ENCODE measurements at regions not wholly inside any gene's neighbourhood (a gene's known extent, or its start where the extent isn't known, plus 50 kb on each side); places are given as distances from the start of the nearest gene placed in this dataset.
"Not testable (repeated sequence)": the region's sequence is repeated elsewhere in the genome, so short reads cannot be mapped to it uniquely, and the experiment has no call there.

GRCh38 chr4:91840359-91840758, 463.4 kb upstream of the GRID2 start:
- DNase-seq: peak; percentile 83

DNA sequence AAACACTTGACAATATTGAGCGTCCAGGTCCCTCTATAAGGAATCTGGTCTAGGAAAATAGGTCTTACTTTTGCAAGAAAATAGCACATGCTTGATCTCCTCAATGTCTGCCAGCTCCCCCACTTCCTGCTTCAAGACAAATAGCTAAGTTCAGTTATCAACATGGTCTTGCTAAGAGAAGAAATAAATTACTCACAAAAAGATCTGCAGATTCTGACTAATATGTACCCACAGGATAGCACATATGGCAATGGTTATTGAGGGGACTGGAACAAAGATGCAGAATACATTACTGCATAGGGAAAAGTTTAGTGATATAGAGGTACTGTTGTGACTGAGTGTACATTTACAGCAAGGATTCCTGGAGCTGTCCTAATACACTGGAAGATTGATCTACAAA, 457.5 kb upstream of the GRID2 start:
- DNase-seq: no peak

- DNase-seq: no peak
These were observed 452.3 kb upstream of the GRID2 start for GRCh38 chr4:91851456-91851855.

DNA sequence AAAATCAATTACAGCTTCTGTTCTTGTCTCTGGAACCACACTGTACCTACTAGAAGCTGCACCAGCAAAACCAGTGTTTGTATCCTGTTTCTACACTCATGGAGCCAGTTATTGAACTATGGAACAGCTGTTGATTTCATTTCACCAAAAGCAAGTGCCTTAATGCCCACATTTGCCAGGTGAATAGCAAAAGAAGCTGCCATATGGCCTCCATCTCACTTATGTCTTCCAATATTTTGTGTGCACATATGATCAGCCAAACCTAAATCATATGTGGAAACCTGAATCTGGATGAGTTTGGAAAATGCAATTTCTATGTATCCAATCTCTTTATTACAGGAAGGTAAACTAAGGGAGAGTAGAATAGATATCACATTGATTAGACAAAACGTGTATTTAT, 415.8 kb upstream of the GRID2 start:
- no peak for DNase-seq

GRCh38 chr4:91891217-91891616, 412.5 kb upstream of the GRID2 start:
- not testable (repeated sequence) for DNase-seq

DNA sequence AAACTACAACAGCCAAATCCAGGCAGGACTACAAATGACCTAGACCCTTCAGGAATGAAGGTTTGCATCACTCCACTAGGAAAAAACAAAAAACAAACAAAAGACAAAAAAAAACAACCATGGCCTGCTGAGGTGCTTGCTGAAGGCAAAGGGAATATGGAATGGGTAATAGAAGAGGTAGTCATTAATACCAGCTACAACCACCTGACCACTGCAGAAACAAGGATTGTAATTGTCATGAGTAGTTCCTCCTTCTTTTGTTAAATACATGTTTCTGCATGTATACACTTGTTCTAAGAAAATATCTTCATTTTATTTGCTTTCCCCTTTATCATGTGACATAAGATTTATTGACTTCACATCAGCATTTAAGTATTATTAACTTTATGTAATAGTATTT, 409.8 kb upstream of the GRID2 start:
- DNase-seq: no peak

- DNase-seq: no peak
These were observed 399.2 kb upstream of the GRID2 start for GRCh38 chr4:91904556-91904955.

DNA sequence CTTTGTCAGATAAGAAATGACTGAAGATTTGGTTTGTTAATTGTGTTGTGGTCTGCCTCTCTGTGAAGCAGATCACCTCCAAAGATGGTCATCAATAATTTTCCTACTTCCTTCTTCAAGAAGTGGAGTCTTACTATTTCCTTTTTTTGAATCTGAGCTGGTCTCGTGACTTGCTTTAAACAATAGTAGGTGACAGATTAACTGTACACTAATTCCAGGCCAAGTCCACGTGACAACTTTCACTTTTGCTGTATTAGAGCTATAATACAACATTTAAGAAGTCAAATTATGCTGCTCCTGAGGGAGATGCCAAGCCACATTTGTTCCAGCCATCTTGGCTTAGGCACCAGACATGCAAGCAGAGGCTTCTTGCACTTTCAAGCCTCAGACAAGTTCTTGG, 393.8 kb upstream of the GRID2 start:
- DNase-seq: no peak

- DNase-seq: peak; percentile 16
These were observed 389.5 kb upstream of the GRID2 start for GRCh38 chr4:91914176-91914804.

DNA sequence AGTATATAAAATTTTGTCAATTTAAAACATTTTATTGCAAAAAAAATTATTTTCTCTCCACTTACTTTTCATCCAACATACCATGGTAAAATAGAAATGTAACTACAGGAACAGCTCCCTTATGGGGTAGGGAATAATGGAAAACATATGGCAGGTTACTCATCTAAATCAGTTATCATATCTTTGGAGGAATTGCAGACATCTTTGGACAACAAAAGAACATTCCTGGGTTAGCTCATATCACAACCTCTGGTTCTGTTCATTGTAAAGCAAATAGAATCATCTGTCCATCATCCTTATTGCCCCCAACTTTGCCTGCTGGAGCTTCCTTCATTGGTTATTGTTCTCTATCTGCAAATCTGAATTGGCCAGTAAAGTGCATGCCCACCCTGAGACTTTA, 387.5 kb upstream of the GRID2 start:
- no peak for DNase-seq

DNA sequence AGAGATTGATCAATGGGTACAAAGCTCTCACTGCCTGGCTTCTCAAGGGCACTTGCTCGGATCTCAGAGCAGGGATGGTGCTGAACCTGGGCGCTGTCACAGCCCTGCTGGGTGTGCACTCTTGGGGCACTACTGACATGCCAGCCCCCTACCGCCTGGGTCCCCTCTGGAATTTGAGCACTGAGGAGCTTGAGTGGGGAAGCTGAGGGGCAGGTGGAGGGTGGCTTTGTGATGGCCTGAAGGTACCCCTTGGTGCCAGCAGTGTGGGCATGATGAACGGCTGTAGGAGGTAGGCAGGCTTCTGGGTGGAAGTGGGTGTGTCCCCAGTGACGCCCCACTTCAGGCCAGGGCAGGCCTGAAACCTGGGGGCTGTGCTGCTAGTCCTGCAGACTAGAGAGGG, 379.1 kb upstream of the GRID2 start:
- no peak for DNase-seq

- DNase-seq: no peak
These were observed 368.5 kb upstream of the GRID2 start for GRCh38 chr4:91935217-91935616.

GRCh38 chr4:91936311-91936710, 367.5 kb upstream of the GRID2 start:
- DNase-seq: peak; percentile 63

DNA sequence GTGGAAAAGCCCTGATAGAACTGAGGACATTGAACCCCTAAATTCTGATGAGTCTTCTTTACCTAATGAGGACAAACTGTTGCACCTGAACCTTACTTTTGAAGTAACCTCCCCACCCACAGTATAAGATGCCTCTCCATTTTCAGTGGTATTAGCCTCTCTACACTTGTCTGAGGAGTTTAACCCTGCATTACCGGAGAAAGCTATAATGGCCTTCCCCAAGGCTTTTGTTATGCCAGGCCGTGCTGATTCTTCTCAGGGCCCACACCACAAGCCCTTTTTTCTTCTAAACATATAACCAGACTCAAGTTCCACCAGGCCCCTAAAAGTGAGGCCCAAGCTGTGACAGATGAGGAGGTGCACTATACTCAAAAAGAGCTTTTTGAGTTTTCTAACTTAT, 345.8 kb upstream of the GRID2 start:
- DNase-seq: no peak

- DNase-seq: no peak
These were observed 345.2 kb upstream of the GRID2 start for GRCh38 chr4:91958596-91958995.

DNA sequence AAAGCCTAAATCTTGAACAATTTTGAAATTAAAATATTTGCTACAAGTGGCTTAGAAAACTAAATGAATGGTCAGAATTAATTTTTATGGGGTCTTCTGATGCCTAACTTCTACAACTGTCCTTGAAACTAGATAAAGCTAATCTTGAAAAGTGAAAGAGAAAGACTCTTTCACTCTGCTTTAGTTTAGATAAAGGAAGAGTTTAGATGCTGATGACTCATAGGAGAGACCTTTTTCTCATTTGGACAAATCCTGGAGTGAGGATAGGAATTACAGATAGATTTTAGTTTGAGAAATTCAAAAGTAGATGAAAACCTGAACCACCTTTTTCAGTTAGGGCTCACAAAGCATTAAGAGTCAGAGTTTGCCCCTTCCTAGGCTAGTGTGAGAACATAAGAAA, 342.3 kb upstream of the GRID2 start:
- no peak for DNase-seq

DNA sequence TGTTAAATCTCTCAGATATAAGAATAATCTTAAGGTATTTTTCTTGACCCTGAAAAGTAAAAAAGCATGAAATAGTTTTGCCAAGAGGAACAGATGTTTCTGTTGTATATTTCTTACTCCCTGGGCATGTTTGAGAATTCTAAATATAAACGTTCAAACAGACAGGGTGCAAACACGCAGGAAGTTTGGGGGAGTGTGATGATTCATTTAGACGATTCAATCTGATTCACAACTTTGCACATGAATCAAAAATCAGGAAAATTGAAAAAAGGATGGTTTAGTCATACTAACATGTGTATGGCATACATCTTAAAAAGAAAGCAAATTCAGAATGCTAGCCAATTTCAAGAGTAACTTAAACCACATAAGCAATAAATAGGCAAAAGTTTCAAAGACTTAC, 340.3 kb upstream of the GRID2 start:
- no peak for DNase-seq

- no peak for DNase-seq
These were observed 338.6 kb upstream of the GRID2 start for GRCh38 chr4:91965166-91965565.

GRCh38 chr4:91973479-91974153, 330.1 kb upstream of the GRID2 start:
- no peak for DNase-seq

- no peak for DNase-seq
These were observed 319.3 kb upstream of the GRID2 start for GRCh38 chr4:91984466-91984865.

DNA sequence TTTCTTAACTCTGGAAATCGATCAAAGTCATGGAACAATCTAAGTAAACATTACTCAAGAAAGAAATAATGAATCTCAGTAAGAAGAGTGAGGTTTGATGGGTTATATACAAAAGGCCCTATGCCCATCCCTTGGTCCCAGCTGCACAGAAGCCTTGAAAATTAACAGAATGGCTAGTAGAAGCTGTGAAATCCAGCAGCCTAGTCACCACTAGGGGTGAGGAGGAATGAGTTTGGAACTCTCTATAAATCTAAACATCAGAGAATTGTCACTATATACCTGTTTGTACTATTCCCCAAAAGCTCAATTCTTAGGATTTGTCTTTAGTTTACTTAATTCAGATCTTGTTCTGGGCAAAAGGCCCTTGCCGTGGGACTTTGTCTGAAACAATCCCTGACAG, 313.9 kb upstream of the GRID2 start:
- no peak for DNase-seq

- no peak for DNase-seq
These were observed 313.0 kb upstream of the GRID2 start for GRCh38 chr4:91990726-91991125.

GRCh38 chr4:91997045-91997444, 306.7 kb upstream of the GRID2 start:
- DNase-seq: no peak

- DNase-seq: no peak
These were observed 290.6 kb upstream of the GRID2 start for GRCh38 chr4:92012899-92013867.
